Duodenal mucosa (tissue), 2 donors: ENCODE measurements at regions not wholly inside any gene's neighbourhood (a gene's known extent, or its start where the extent isn't known, plus 50 kb on each side); places are given as distances from the start of the nearest gene placed in this dataset.
"Not testable (repeated sequence)": the region's sequence is repeated elsewhere in the genome, so short reads cannot be mapped to it uniquely, and the experiment has no call there.

Experiments
- H3K27ac ChIP-seq: one replicate; pipeline ENCODE4 v1.7.0; 2013; ENCODE audit warnings: low read depth, low read length
- H3K27me3 ChIP-seq, 2 donors: one replicate each; pipeline ENCODE4 v1.7.0; 2013; ENCODE audit warnings: low read length in 2 of 2, control low read depth in 1 of 2; ENCODE audit not compliant: insufficient read depth in 2 of 2, control insufficient read depth in 1 of 2
- H3K36me3 ChIP-seq, 2 donors: one replicate each; pipeline ENCODE4 v1.7.0; 2013; ENCODE audit warnings: low read length in 2 of 2, control low read depth in 1 of 2; ENCODE audit not compliant: insufficient read depth in 2 of 2, control insufficient read depth in 1 of 2
- H3K4me1 ChIP-seq, 2 donors: one replicate each; pipeline ENCODE4 v1.7.0; 2013; ENCODE audit warnings: low read length in 2 of 2, control low read depth in 1 of 2; ENCODE audit not compliant: insufficient read depth in 2 of 2, control insufficient read depth in 1 of 2
- H3K4me3 ChIP-seq, 2 donors: one replicate each; pipeline ENCODE4 v1.7.0; 2013; ENCODE audit warnings: low read length in 2 of 2, low read depth in 1 of 2
- H3K9ac ChIP-seq, 2 donors: one replicate each; pipeline ENCODE4 v1.7.0; 2013; ENCODE audit warnings: low read length in 2 of 2, low read depth in 1 of 2
- H3K9me3 ChIP-seq, 2 donors: one replicate each; pipeline ENCODE4 v1.7.0; 2013; ENCODE audit warnings: low read length in 2 of 2, control low read depth in 1 of 2; ENCODE audit not compliant: control insufficient read depth in 1 of 2

- not testable (repeated sequence) for H3K9ac ChIP-seq, H3K4me1 ChIP-seq, H3K27me3 ChIP-seq, H3K4me3 ChIP-seq, H3K36me3 ChIP-seq, H3K27ac ChIP-seq
- peaks cover 0 to 12% of the 10 kb centered on the region in 2 donors for H3K9me3 ChIP-seq
These were observed 169.7 kb upstream of the FOXD4L5 start for GRCh38 chr9:65454666-65455065.

GRCh38 chr9:65454034-65454433 is 169.0 kb upstream of the FOXD4L5 start:
- not testable (repeated sequence) for H3K36me3 ChIP-seq, H3K27ac ChIP-seq, H3K4me3 ChIP-seq, H3K27me3 ChIP-seq, H3K9ac ChIP-seq, H3K4me1 ChIP-seq
- peaks cover 0 to 13% of the 10 kb centered on the region in 2 donors for H3K9me3 ChIP-seq

GRCh38 chr9:65449886-65450610 is 165.0 kb upstream of the FOXD4L5 start:
- H3K4me1 ChIP-seq, H3K4me3 ChIP-seq, H3K9me3 ChIP-seq, H3K36me3 ChIP-seq, H3K27ac ChIP-seq, H3K9ac ChIP-seq, H3K27me3 ChIP-seq: not testable (repeated sequence)

- H3K4me3 ChIP-seq = no peak overlapping the region
- H3K9me3 ChIP-seq = peaks cover 0 to 8% of the 10 kb centered on the region in 2 donors
- no peak overlapping the region for H3K9ac ChIP-seq
- H3K27me3 ChIP-seq = no peaks in the 10 kb centered on the region
- no peaks in the 10 kb centered on the region for H3K4me1 ChIP-seq
- no peak overlapping the region for H3K27ac ChIP-seq
- no peaks in the 10 kb centered on the region for H3K36me3 ChIP-seq
These were observed 164.4 kb upstream of the FOXD4L5 start for GRCh38 chr9:65449423-65449822.

GRCh38 chr9:65447146-65447545 is 162.1 kb upstream of the FOXD4L5 start:
- H3K36me3 ChIP-seq, H3K27ac ChIP-seq, H3K27me3 ChIP-seq, H3K4me3 ChIP-seq, H3K4me1 ChIP-seq, H3K9ac ChIP-seq, H3K9me3 ChIP-seq: not testable (repeated sequence)

- H3K27me3 ChIP-seq, H3K9me3 ChIP-seq, H3K4me1 ChIP-seq, H3K4me3 ChIP-seq, H3K36me3 ChIP-seq, H3K9ac ChIP-seq, H3K27ac ChIP-seq: not testable (repeated sequence)
These were observed 161.0 kb upstream of the FOXD4L5 start for GRCh38 chr9:65445991-65446390.

- H3K36me3 ChIP-seq = no peaks in the 10 kb centered on the region
- H3K27ac ChIP-seq = no peak overlapping the region
- H3K9me3 ChIP-seq = peaks cover 0 to 7% of the 10 kb centered on the region in 2 donors
- H3K9ac ChIP-seq = no peak overlapping the region
- no peaks in the 10 kb centered on the region for H3K4me1 ChIP-seq
- no peak overlapping the region for H3K4me3 ChIP-seq
- no peaks in the 10 kb centered on the region for H3K27me3 ChIP-seq
These were observed 159.9 kb upstream of the FOXD4L5 start for GRCh38 chr9:65444943-65445342.

- H3K9me3 ChIP-seq, H3K27ac ChIP-seq, H3K9ac ChIP-seq, H3K4me1 ChIP-seq, H3K4me3 ChIP-seq, H3K27me3 ChIP-seq, H3K36me3 ChIP-seq: not testable (repeated sequence)
These were observed 157.1 kb upstream of the FOXD4L5 start for GRCh38 chr9:65442116-65442515.

- not testable (repeated sequence) for H3K4me3 ChIP-seq, H3K9ac ChIP-seq, H3K36me3 ChIP-seq, H3K9me3 ChIP-seq, H3K27ac ChIP-seq, H3K27me3 ChIP-seq, H3K4me1 ChIP-seq
These were observed 156.4 kb upstream of the FOXD4L5 start for GRCh38 chr9:65441324-65441920.

GRCh38 chr9:65437724-65438123 is 152.7 kb upstream of the FOXD4L5 start:
- H3K4me1 ChIP-seq = no peaks in the 10 kb centered on the region
- H3K27ac ChIP-seq = no peak overlapping the region
- H3K9me3 ChIP-seq = peaks cover 2 to 12% of the 10 kb centered on the region in 2 donors
- H3K27me3 ChIP-seq = no peaks in the 10 kb centered on the region
- no peaks in the 10 kb centered on the region for H3K36me3 ChIP-seq
- H3K4me3 ChIP-seq = no peak overlapping the region
- no peak overlapping the region for H3K9ac ChIP-seq
